Immature natural killer cell (primary cell): ENCODE measurements at regions not wholly inside any gene's neighbourhood (a gene's known extent, or its start where the extent isn't known, plus 50 kb on each side); places are given as distances from the start of the nearest gene placed in this dataset.
A peak's percentile ranks its signal among the peaks of the same experiment; 100 is the strongest.

Experiments used
- DNase-seq, 3 donors: peaks; one replicate each; pipeline ENCODE4 v3.0.0; 2022; ENCODE audit warnings: mixed read lengths in 1 of 3
- H3K27ac Mint-ChIP-seq, 6 donors: one replicate each; pipeline ENCODE4 v1.8.0; 2020; ENCODE audit warnings: mixed read lengths in 6 of 6, mild to moderate bottlenecking in 5 of 6, inconsistent platforms in 4 of 6, moderate library complexity in 3 of 6
- H3K27me3 Mint-ChIP-seq, 3 donors: one replicate each; pipeline ENCODE4 v1.8.0; 2020 to 2021; ENCODE audit warnings: low read depth in 3 of 3, mild to moderate bottlenecking in 3 of 3, mixed read lengths in 3 of 3, moderate library complexity in 3 of 3, inconsistent platforms in 1 of 3
- H3K36me3 Mint-ChIP-seq, 3 donors: one replicate each; pipeline ENCODE4 v1.8.0; 2020; ENCODE audit warnings: mixed read lengths in 3 of 3, inconsistent platforms in 2 of 3, mild to moderate bottlenecking in 2 of 3
- H3K4me1 Mint-ChIP-seq, 2 donors: one replicate each; pipeline ENCODE4 v1.8.0; 2020; ENCODE audit warnings: inconsistent platforms in 2 of 2, mild to moderate bottlenecking in 2 of 2, mixed read lengths in 2 of 2, moderate library complexity in 1 of 2
- H3K4me3 Mint-ChIP-seq, 5 donors: one replicate each; pipeline ENCODE4 v1.8.0; 2020; ENCODE audit warnings: mild to moderate bottlenecking in 5 of 5, mixed read lengths in 5 of 5, inconsistent platforms in 3 of 5, moderate library complexity in 3 of 5
- H3K9me3 Mint-ChIP-seq, 6 donors: one replicate each; pipeline ENCODE4 v1.8.0; 2020; ENCODE audit warnings: mild to moderate bottlenecking in 6 of 6, mixed read lengths in 6 of 6, inconsistent platforms in 4 of 6, moderate library complexity in 3 of 6

- no peaks in the 10 kb centered on the region for H3K9me3 Mint-ChIP-seq
- H3K4me3 Mint-ChIP-seq = no peak overlapping the region
- no peaks in the 10 kb centered on the region for H3K4me1 Mint-ChIP-seq
- no peak for DNase-seq
- peaks cover 0 to 6% (median 2%) of the 10 kb centered on the region in 3 donors for H3K27me3 Mint-ChIP-seq
- H3K27ac Mint-ChIP-seq = no peak overlapping the region
- H3K36me3 Mint-ChIP-seq = no peaks in the 10 kb centered on the region
These were observed 1191.0 kb upstream of the TMEM132C start for GRCh38 chr12:127075981-127076380.

GRCh38 chr12:127077262-127078045 is 1189.5 kb upstream of the TMEM132C start:
- peaks cover 0 to 6% (median 2%) of the 10 kb centered on the region in 3 donors for H3K27me3 Mint-ChIP-seq
- no peaks in the 10 kb centered on the region for H3K4me1 Mint-ChIP-seq
- H3K4me3 Mint-ChIP-seq = no peak overlapping the region
- no peak for DNase-seq
- H3K9me3 Mint-ChIP-seq = no peaks in the 10 kb centered on the region
- H3K36me3 Mint-ChIP-seq = no peaks in the 10 kb centered on the region
- H3K27ac Mint-ChIP-seq = no peak overlapping the region

- H3K27me3 Mint-ChIP-seq = peaks cover 0 to 6% (median 2%) of the 10 kb centered on the region in 3 donors
- H3K4me1 Mint-ChIP-seq = peaks cover 6 to 10% of the 10 kb centered on the region in 2 donors
- H3K27ac Mint-ChIP-seq = no peak overlapping the region
- DNase-seq = no peak
- H3K9me3 Mint-ChIP-seq = no peaks in the 10 kb centered on the region
- no peak overlapping the region for H3K4me3 Mint-ChIP-seq
- H3K36me3 Mint-ChIP-seq = no peaks in the 10 kb centered on the region
These were observed 1188.2 kb upstream of the TMEM132C start for GRCh38 chr12:127078577-127079350.

- Mint-ChIP-seq H3K27me3 (peaks cover 2 to 6% (median 3%) of the 10 kb centered on the region in 3 donors), H3K27ac (no peak overlapping the region), H3K36me3 (no peaks in the 10 kb centered on the region), H3K9me3 (no peaks in the 10 kb centered on the region), H3K4me3 (no peak overlapping the region), H3K4me1 (peaks cover 7 to 12% of the 10 kb centered on the region in 2 donors)
- DNase-seq = no peak
These were observed 1187.3 kb upstream of the TMEM132C start for GRCh38 chr12:127079636-127080035.

GRCh38 chr12:127081058-127081457 is 1185.9 kb upstream of the TMEM132C start:
- H3K4me3 Mint-ChIP-seq = no peak overlapping the region
- no peak for DNase-seq
- no peak overlapping the region for H3K27ac Mint-ChIP-seq
- H3K27me3 Mint-ChIP-seq = peaks cover 2 to 7% (median 3%) of the 10 kb centered on the region in 3 donors
- H3K4me1 Mint-ChIP-seq = peaks cover 7 to 12% of the 10 kb centered on the region in 2 donors
- no peaks in the 10 kb centered on the region for H3K36me3 Mint-ChIP-seq
- H3K9me3 Mint-ChIP-seq = no peaks in the 10 kb centered on the region

GRCh38 chr12:127083008-127083949 is 1183.7 kb upstream of the TMEM132C start:
- Mint-ChIP-seq H3K4me3 (peak overlapping the region; percentile 71 to 86 (median 81)), H3K36me3 (no peaks in the 10 kb centered on the region), H3K4me1 (peaks cover 7 to 12% of the 10 kb centered on the region in 2 donors), H3K27ac (peak overlapping the region in 2 of 6 donors; percentile 5 to 31), H3K9me3 (no peaks in the 10 kb centered on the region), H3K27me3 (peaks cover 1 to 8% (median 3%) of the 10 kb centered on the region in 3 donors)
- peak in 2 of 3 donors; percentile 28 to 37 for DNase-seq

GRCh38 chr12:127101076-127101475 is 1165.9 kb upstream of the TMEM132C start:
- H3K4me3 Mint-ChIP-seq = no peak overlapping the region
- DNase-seq = no peak
- H3K4me1 Mint-ChIP-seq = no peaks in the 10 kb centered on the region
- H3K9me3 Mint-ChIP-seq = no peaks in the 10 kb centered on the region
- H3K27me3 Mint-ChIP-seq = peaks cover 0 to 5% (median 3%) of the 10 kb centered on the region in 3 donors
- no peak overlapping the region for H3K27ac Mint-ChIP-seq
- H3K36me3 Mint-ChIP-seq = no peaks in the 10 kb centered on the region

- no peak for DNase-seq
- Mint-ChIP-seq H3K27ac (no peak overlapping the region), H3K4me1 (no peaks in the 10 kb centered on the region), H3K27me3 (peaks cover 0 to 7% (median 5%) of the 10 kb centered on the region in 3 donors), H3K36me3 (no peaks in the 10 kb centered on the region), H3K4me3 (no peak overlapping the region), H3K9me3 (peaks cover 0 to 2% (median 0%) of the 10 kb centered on the region in 6 donors)
These were observed 1160.9 kb upstream of the TMEM132C start for GRCh38 chr12:127106041-127106440.

- Mint-ChIP-seq H3K4me3 (no peak overlapping the region), H3K27me3 (peaks cover 0 to 5% (median 3%) of the 10 kb centered on the region in 3 donors), H3K9me3 (peaks cover 0 to 2% (median 0%) of the 10 kb centered on the region in 6 donors), H3K36me3 (no peaks in the 10 kb centered on the region), H3K4me1 (no peaks in the 10 kb centered on the region), H3K27ac (no peak overlapping the region)
- DNase-seq = no peak
These were observed 1160.3 kb upstream of the TMEM132C start for GRCh38 chr12:127106697-127107096.

- H3K4me3 Mint-ChIP-seq = no peak overlapping the region
- peaks cover 0 to 4% (median 2%) of the 10 kb centered on the region in 3 donors for H3K27me3 Mint-ChIP-seq
- H3K27ac Mint-ChIP-seq = no peak overlapping the region
- no peaks in the 10 kb centered on the region for H3K4me1 Mint-ChIP-seq
- no peak for DNase-seq
- no peaks in the 10 kb centered on the region for H3K36me3 Mint-ChIP-seq
- peaks cover 0 to 2% (median 0%) of the 10 kb centered on the region in 6 donors for H3K9me3 Mint-ChIP-seq
These were observed 1159.2 kb upstream of the TMEM132C start for GRCh38 chr12:127107744-127108143.

- no peaks in the 10 kb centered on the region for H3K4me1 Mint-ChIP-seq
- H3K27me3 Mint-ChIP-seq = peaks cover 0 to 6% (median 4%) of the 10 kb centered on the region in 3 donors
- no peaks in the 10 kb centered on the region for H3K36me3 Mint-ChIP-seq
- H3K4me3 Mint-ChIP-seq = no peak overlapping the region
- H3K9me3 Mint-ChIP-seq = peaks cover 0 to 2% (median 0%) of the 10 kb centered on the region in 6 donors
- no peak overlapping the region for H3K27ac Mint-ChIP-seq
- DNase-seq = peak; percentile 14 to 43 (median 34)
These were observed 1158.4 kb upstream of the TMEM132C start for GRCh38 chr12:127108360-127109215.

- DNase-seq = no peak
- no peak overlapping the region for H3K4me3 Mint-ChIP-seq
- peaks cover 0 to 5% (median 0%) of the 10 kb centered on the region in 6 donors for H3K9me3 Mint-ChIP-seq
- H3K4me1 Mint-ChIP-seq = no peaks in the 10 kb centered on the region
- H3K27me3 Mint-ChIP-seq = peaks cover 3 to 6% (median 3%) of the 10 kb centered on the region in 3 donors
- H3K27ac Mint-ChIP-seq = no peak overlapping the region
- no peaks in the 10 kb centered on the region for H3K36me3 Mint-ChIP-seq
These were observed 1153.0 kb upstream of the TMEM132C start for GRCh38 chr12:127113945-127114344.
